Tibial nerve (tissue), 4 donors: ENCODE measurements at regions not wholly inside any gene's neighbourhood (a gene's known extent, or its start where the extent isn't known, plus 50 kb on each side); places are given as distances from the start of the nearest gene placed in this dataset.

Experiments used
- EP300 ChIP-seq, 2 donors: sonication (generic); formaldehyde crosslinking; IDR thresholded peaks; one replicate each; pipeline ENCODE4 v1.6.1; 2017; ENCODE audit warnings: antibody characterized with exemption in 2 of 2, mild to moderate bottlenecking in 1 of 2
- POLR2A ChIP-seq, 2 donors: fragments of 450-650 bp; IDR thresholded peaks; one replicate each; pipeline ENCODE4 v1.6.1; 2017; ENCODE audit warnings: antibody characterized with exemption in 2 of 2, mild to moderate bottlenecking in 2 of 2, moderate library complexity in 2 of 2
- TF ChIP-seq, protein P1 (sequence below), 5 experiments: fragments of 200-600 bp in 3 of 5; fragments of 450-650 bp in 2 of 5; sonication (generic) in 3 of 5; IDR thresholded peaks; one replicate each; pipeline ENCODE4 v1.5.1; 2016 to 2019; ENCODE audit warnings: antibody characterized with exemption in 5 of 5, mild to moderate bottlenecking in 3 of 5, moderate library complexity in 2 of 5

DNA sequence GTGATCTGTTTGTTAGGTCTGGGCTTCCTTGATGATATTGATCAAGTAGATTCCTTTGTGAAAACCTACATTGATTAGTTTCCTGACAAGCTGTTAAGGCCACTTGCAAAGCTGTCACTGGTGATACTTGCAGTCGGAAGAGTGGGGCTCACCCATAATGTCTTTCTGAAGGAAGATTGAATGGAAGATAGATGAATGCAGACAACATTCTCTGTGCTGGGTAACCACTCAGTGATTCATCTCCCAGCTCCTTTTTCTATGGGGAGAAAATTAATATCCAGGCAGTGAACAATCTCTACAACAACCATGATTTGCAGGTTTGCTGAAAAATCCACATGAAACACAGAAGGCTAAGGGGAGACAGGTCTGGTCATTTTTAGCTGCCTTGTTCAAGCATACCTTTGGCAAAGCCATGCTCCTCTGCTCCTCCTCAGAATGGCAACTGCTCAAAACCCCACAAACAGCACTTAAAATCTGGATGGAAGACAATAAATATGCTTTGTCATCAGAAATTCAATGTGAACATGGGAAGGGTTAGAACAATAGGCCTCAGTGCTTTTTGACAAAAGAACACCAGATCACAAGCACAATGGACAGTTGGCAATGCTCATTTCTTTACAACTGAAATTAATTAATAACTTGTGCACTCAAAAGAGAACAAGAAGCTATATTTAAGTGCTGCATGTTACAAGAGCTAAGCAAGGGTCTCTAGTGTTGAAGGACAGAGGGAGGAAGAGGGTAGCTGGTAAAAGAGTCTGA is 495.4 kb downstream of the TOX3 start:
- TF ChIP-seq, protein P1, sequence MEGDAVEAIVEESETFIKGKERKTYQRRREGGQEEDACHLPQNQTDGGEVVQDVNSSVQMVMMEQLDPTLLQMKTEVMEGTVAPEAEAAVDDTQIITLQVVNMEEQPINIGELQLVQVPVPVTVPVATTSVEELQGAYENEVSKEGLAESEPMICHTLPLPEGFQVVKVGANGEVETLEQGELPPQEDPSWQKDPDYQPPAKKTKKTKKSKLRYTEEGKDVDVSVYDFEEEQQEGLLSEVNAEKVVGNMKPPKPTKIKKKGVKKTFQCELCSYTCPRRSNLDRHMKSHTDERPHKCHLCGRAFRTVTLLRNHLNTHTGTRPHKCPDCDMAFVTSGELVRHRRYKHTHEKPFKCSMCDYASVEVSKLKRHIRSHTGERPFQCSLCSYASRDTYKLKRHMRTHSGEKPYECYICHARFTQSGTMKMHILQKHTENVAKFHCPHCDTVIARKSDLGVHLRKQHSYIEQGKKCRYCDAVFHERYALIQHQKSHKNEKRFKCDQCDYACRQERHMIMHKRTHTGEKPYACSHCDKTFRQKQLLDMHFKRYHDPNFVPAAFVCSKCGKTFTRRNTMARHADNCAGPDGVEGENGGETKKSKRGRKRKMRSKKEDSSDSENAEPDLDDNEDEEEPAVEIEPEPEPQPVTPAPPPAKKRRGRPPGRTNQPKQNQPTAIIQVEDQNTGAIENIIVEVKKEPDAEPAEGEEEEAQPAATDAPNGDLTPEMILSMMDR (IDR thresholded peaks at IDR 0.05) = no peak
- TF ChIP-seq POLR2A (IDR thresholded peaks at IDR 0.05) = no peak
- TF ChIP-seq EP300 (IDR thresholded peaks at IDR 0.05) = no peak
